HuH-7 (cell line): ENCODE measurements at regions not wholly inside any gene's neighbourhood (a gene's known extent, or its start where the extent isn't known, plus 50 kb on each side); places are given as distances from the start of the nearest gene placed in this dataset.

Experiments
- DNase-seq: peaks from one replicate; pipeline ENCODE4 v3.0.0; 2011; ENCODE audit warnings: low spot score

- no peak for DNase-seq
Observed at GRCh38 chr13:111844222-111844671, 222.7 kb upstream of the SOX1 start.

GRCh38 chr13:111844682-111845081 is 222.3 kb upstream of the SOX1 start:
- no peak for DNase-seq

GRCh38 chr13:111845621-111846351 is 221.2 kb upstream of the SOX1 start:
- no peak for DNase-seq

- no peak for DNase-seq
Observed at GRCh38 chr13:111846391-111847159, 220.4 kb upstream of the SOX1 start.

GRCh38 chr13:111847964-111848363 is 219.0 kb upstream of the SOX1 start:
- DNase-seq, result no peak

- no peak for DNase-seq
Observed at GRCh38 chr13:111850458-111850857, 216.5 kb upstream of the SOX1 start.

- DNase-seq, result no peak
Observed at GRCh38 chr13:111850976-111851375, 216.0 kb upstream of the SOX1 start.

GRCh38 chr13:111852725-111853518 is 214.0 kb upstream of the SOX1 start:
- no peak for DNase-seq

GRCh38 chr13:111853721-111854120 is 213.2 kb upstream of the SOX1 start:
- DNase-seq, result no peak

GRCh38 chr13:111854403-111854802 is 212.5 kb upstream of the SOX1 start:
- DNase-seq, result no peak

- no peak for DNase-seq
Observed at GRCh38 chr13:111855191-111855590, 211.8 kb upstream of the SOX1 start.

- no peak for DNase-seq
Observed at GRCh38 chr13:111855786-111856185, 211.2 kb upstream of the SOX1 start.

GRCh38 chr13:111856571-111856970 is 210.4 kb upstream of the SOX1 start:
- no peak for DNase-seq

- no peak for DNase-seq
Observed at GRCh38 chr13:111857336-111857735, 209.6 kb upstream of the SOX1 start.

- DNase-seq, result no peak
Observed at GRCh38 chr13:111857846-111858560, 208.9 kb upstream of the SOX1 start.

- DNase-seq, result no peak
Observed at GRCh38 chr13:111858571-111858970, 208.4 kb upstream of the SOX1 start.

- DNase-seq, result no peak
Observed at GRCh38 chr13:111859354-111860230, 207.4 kb upstream of the SOX1 start.

GRCh38 chr13:111860231-111860552 is 206.8 kb upstream of the SOX1 start:
- no peak for DNase-seq

GRCh38 chr13:111861319-111861718 is 205.6 kb upstream of the SOX1 start:
- DNase-seq, result no peak

GRCh38 chr13:111861766-111862366 is 205.1 kb upstream of the SOX1 start:
- no peak for DNase-seq
